ENCODE measurements at regions not wholly inside any gene's neighbourhood (a gene's known extent, or its start where the extent isn't known, plus 50 kb on each side); places are given as distances from the start of the nearest gene placed in this dataset.

- Mint-ChIP-seq H3K27me3 (ENCODE audit: low read depth in 2 of 2) (no peaks in the 10 kb centered on the region), H3K27ac (no peak overlapping the region), H3K9me3 (peaks cover 6 to 8% of the 10 kb centered on the region in 2 donors), H3K36me3 (no peaks in the 10 kb centered on the region), H3K4me3 (no peak overlapping the region), H3K4me1 (no peaks in the 10 kb centered on the region)
- Histone ChIP-seq H3K27me3 (ENCODE audit: control insufficient read depth, insufficient read depth, low read length) (no peaks in the 10 kb centered on the region), H3K9me3 (ENCODE audit: control insufficient read depth, insufficient read depth, low read length) (peaks cover 12% of the 10 kb centered on the region), H3K4me3 (ENCODE audit: low read length) (no peak overlapping the region), H3K4me1 (ENCODE audit: control insufficient read depth, insufficient read depth, low read length) (no peaks in the 10 kb centered on the region), H3K36me3 (ENCODE audit: control insufficient read depth, insufficient read depth, low read length) (no peaks in the 10 kb centered on the region), H3K27ac (ENCODE audit: low read length) (no peak overlapping the region)
- no peak for TF ChIP-seq CTCF (IDR thresholded peaks at IDR 0.05)
- no peak for ATAC-seq
- WGBS (ENCODE audit: insufficient coverage) = 92% methylated on average over 3 of the region's 3 CpGs
- intact Hi-C loops (cut with micrococcal nuclease) = no loop called here
- DNase-seq = no peak
Measured at GRCh38 chr7:68317476-68317875, 1280.8 kb upstream of the AUTS2 start.

- Mint-ChIP-seq H3K27me3 (ENCODE audit: low read depth in 2 of 2) (no peaks in the 10 kb centered on the region), H3K9me3 (peaks cover 2 to 8% of the 10 kb centered on the region in 2 donors), H3K36me3 (no peaks in the 10 kb centered on the region), H3K27ac (no peak overlapping the region), H3K4me1 (no peaks in the 10 kb centered on the region), H3K4me3 (no peak overlapping the region)
- ATAC-seq (no peak), DNase-seq (no peak)
- Histone ChIP-seq H3K4me3 (ENCODE audit: low read length) (no peak overlapping the region), H3K36me3 (ENCODE audit: control insufficient read depth, insufficient read depth, low read length) (no peaks in the 10 kb centered on the region), H3K27ac (ENCODE audit: low read length) (no peak overlapping the region), H3K9me3 (ENCODE audit: control insufficient read depth, insufficient read depth, low read length) (peaks cover 9% of the 10 kb centered on the region), H3K4me1 (ENCODE audit: control insufficient read depth, insufficient read depth, low read length) (no peaks in the 10 kb centered on the region), H3K27me3 (ENCODE audit: control insufficient read depth, insufficient read depth, low read length) (no peaks in the 10 kb centered on the region)
- intact Hi-C loops (cut with micrococcal nuclease) = no loop called here
- no peak for TF ChIP-seq CTCF (IDR thresholded peaks at IDR 0.05)
Measured at GRCh38 chr7:68319061-68319460, 1279.2 kb upstream of the AUTS2 start.

- H3K4me1 Mint-ChIP-seq = no peaks in the 10 kb centered on the region
- no peak overlapping the region for H3K27ac ChIP-seq (ENCODE audit: low read length)
- intact Hi-C loops (cut with micrococcal nuclease) = no loop called here
Measured at GRCh38 chr7:68321076-68321639, 1277.1 kb upstream of the AUTS2 start.

More at GRCh38 chr7:68321076-68321639, 1277.1 kb upstream of the AUTS2 start:
- no peak for DNase-seq
- ATAC-seq = no peak
- 55% methylated on average over 4 of the region's 4 CpGs for WGBS (ENCODE audit: insufficient coverage)
- H3K27me3 ChIP-seq (ENCODE audit: control insufficient read depth, insufficient read depth, low read length) = no peaks in the 10 kb centered on the region
- H3K4me3 ChIP-seq (ENCODE audit: low read length) = no peak overlapping the region
- Mint-ChIP-seq H3K9me3 (peaks cover 5 to 13% of the 10 kb centered on the region in 2 donors), H3K4me3 (no peak overlapping the region), H3K27me3 (ENCODE audit: low read depth in 2 of 2) (no peaks in the 10 kb centered on the region), H3K27ac (no peak overlapping the region), H3K36me3 (peaks cover 5% of the 10 kb centered on the region)
- no peaks in the 10 kb centered on the region for H3K4me1 ChIP-seq (ENCODE audit: control insufficient read depth, insufficient read depth, low read length)
- no peak for TF ChIP-seq CTCF (IDR thresholded peaks at IDR 0.05)
- H3K9me3 ChIP-seq (ENCODE audit: control insufficient read depth, insufficient read depth, low read length) = peaks cover 5% of the 10 kb centered on the region
- no peaks in the 10 kb centered on the region for H3K36me3 ChIP-seq (ENCODE audit: control insufficient read depth, insufficient read depth, low read length)

All from natural killer cell (primary cell).